DOHH2 (cell line): ENCODE measurements at regions not wholly inside any gene's neighbourhood (a gene's known extent, or its start where the extent isn't known, plus 50 kb on each side); places are given as distances from the start of the nearest gene placed in this dataset.

Experiments used
- CTCF ChIP-seq: fragments of 200-600 bp; sonication (generic); IDR thresholded peaks from one replicate; pipeline ENCODE4 v1.5.1; 2014; ENCODE audit warnings: antibody characterized with exemption, mild to moderate bottlenecking, low read depth, low read length; ENCODE audit not compliant: poor library complexity, severe bottlenecking
- EZH2phosphoT487 ChIP-seq: fragments of 200-600 bp; sonication (generic); IDR thresholded peaks from 2 replicates; pipeline ENCODE4 v1.6.1; 2017; ENCODE audit warnings: borderline replicate concordance, mild to moderate bottlenecking, antibody characterized with exemption, low read length, moderate library complexity, mixed read lengths

- TF ChIP-seq CTCF (no peak), EZH2phosphoT487 (no peak)
Observed at GRCh38 chr10:65670087-65670486, 1255.7 kb upstream of the LRRTM3 start.
